Fibroblast of lung (primary cell): ENCODE measurements at regions not wholly inside any gene's neighbourhood (a gene's known extent, or its start where the extent isn't known, plus 50 kb on each side); places are given as distances from the start of the nearest gene placed in this dataset.

Experiments
- DNase-seq, 2 donors: peaks; one replicate each; pipeline versions ENCODE4 v3.0.0 to v3.0.0-alpha.2; 2010; ENCODE audit warnings: low read depth in 2 of 2
- H2AFZ ChIP-seq: 2 replicates; pipeline ENCODE4 v1.5.1; 2012; ENCODE audit warnings: low read length, control low read depth, inconsistent platforms
- H3K27ac ChIP-seq: 2 replicates; pipeline ENCODE4 v1.5.1; 2011; ENCODE audit warnings: low read length, control low read depth; ENCODE audit not compliant: insufficient read depth
- H3K27me3 ChIP-seq: 2 replicates; pipeline ENCODE4 v1.5.1; 2011; ENCODE audit warnings: mild to moderate bottlenecking, low read length; ENCODE audit not compliant: control insufficient read depth, insufficient read depth
- H3K36me3 ChIP-seq: 2 replicates; pipeline ENCODE4 v1.5.1; 2011; ENCODE audit warnings: low read length; ENCODE audit not compliant: control insufficient read depth, insufficient read depth
- H3K4me1 ChIP-seq: 2 replicates; pipeline ENCODE4 v1.5.1; 2011; ENCODE audit warnings: low read length; ENCODE audit not compliant: control insufficient read depth, insufficient read depth; ENCODE audit errors: extremely low read depth
- H3K4me2 ChIP-seq: 2 replicates; pipeline ENCODE4 v1.5.1; 2011; ENCODE audit warnings: low read length, control low read depth; ENCODE audit not compliant: insufficient read depth; ENCODE audit errors: extremely low read depth
- H3K4me3 ChIP-seq, 4 experiments: fragments of 200-600 bp in 1 of 4; sonication (generic) in 1 of 4; replicated peaks in 1 of 4; 2 replicates each; pipeline ENCODE4 v1.5.1; 2011 to 2016; ENCODE audit warnings: low read length in 4 of 4, low read depth in 3 of 4, mild to moderate bottlenecking in 3 of 4, control low read depth in 2 of 4, inconsistent platforms in 1 of 4, mixed read lengths in 1 of 4; ENCODE audit not compliant: insufficient read depth in 1 of 4; ENCODE audit errors: control extremely low read depth in 1 of 4
- H3K79me2 ChIP-seq: 2 replicates; pipeline ENCODE4 v1.5.1; 2012; ENCODE audit warnings: mild to moderate bottlenecking, low read length, inconsistent platforms; ENCODE audit not compliant: control insufficient read depth, insufficient read depth
- H3K9ac ChIP-seq: 2 replicates; pipeline ENCODE4 v1.5.1; 2011; ENCODE audit warnings: mild to moderate bottlenecking, low read length, control low read depth; ENCODE audit not compliant: insufficient read depth
- H3K9me3 ChIP-seq: 2 replicates; pipeline ENCODE4 v1.5.1; 2012; ENCODE audit warnings: low read depth, low read length; ENCODE audit not compliant: control insufficient read depth, insufficient read depth
- H4K20me1 ChIP-seq: 2 replicates; pipeline ENCODE4 v1.5.1; 2011; ENCODE audit warnings: low read length; ENCODE audit not compliant: control insufficient read depth, insufficient read depth; ENCODE audit errors: extremely low read depth
- CTCF ChIP-seq, 2 donors: IDR thresholded peaks in 1 of 2; conservative IDR thresholded peaks in 1 of 2; 1 replicate in 1 of 2; 2 replicates in 1 of 2; pipeline ENCODE4 v1.5.1; 2011 to 2012; ENCODE audit warnings: low read length in 2 of 2, control low read depth in 1 of 2, inconsistent platforms in 1 of 2, low read depth in 1 of 2, mild to moderate bottlenecking in 1 of 2
- EZH2 ChIP-seq: IDR thresholded peaks from 2 replicates; pipeline ENCODE4 v1.5.1; 2012; ENCODE audit warnings: low read length, control low read depth, mild to moderate bottlenecking; ENCODE audit errors: missing control alignments

- DNase-seq: no peak
- no peaks in the 10 kb centered on the region for H3K36me3 ChIP-seq
- TF ChIP-seq EZH2 (no peak), CTCF (conservative IDR thresholded peaks at IDR 0.05 in 1 of 2, IDR thresholded peaks at IDR 0.05 in 1 of 2; ENCODE audit: low read depth in 1 of 2, low read length in 2 of 2) (no peak)
- H3K4me1 ChIP-seq: no peaks in the 10 kb centered on the region
- H3K4me3 ChIP-seq: no peak overlapping the region
- no peak overlapping the region for H3K4me2 ChIP-seq
- H3K9ac ChIP-seq: no peak overlapping the region
- no peak overlapping the region for H2AFZ ChIP-seq
- H3K9me3 ChIP-seq: no peaks in the 10 kb centered on the region
- H3K27me3 ChIP-seq: no peaks in the 10 kb centered on the region
- H3K79me2 ChIP-seq: no peaks in the 10 kb centered on the region
- no peaks in the 10 kb centered on the region for H4K20me1 ChIP-seq
- H3K27ac ChIP-seq: no peak overlapping the region
Measured at GRCh38 chr2:49858657-49859056, 704.3 kb upstream of the FSHR start.

- H3K9me3 ChIP-seq: no peaks in the 10 kb centered on the region
- H3K79me2 ChIP-seq: no peaks in the 10 kb centered on the region
- no peak overlapping the region for H2AFZ ChIP-seq
- H3K4me2 ChIP-seq: no peak overlapping the region
- no peak overlapping the region for H3K9ac ChIP-seq
- no peaks in the 10 kb centered on the region for H3K27me3 ChIP-seq
- TF ChIP-seq EZH2: no peak
- H4K20me1 ChIP-seq: no peaks in the 10 kb centered on the region
- no peak for DNase-seq
- no peaks in the 10 kb centered on the region for H3K4me1 ChIP-seq
- no peak overlapping the region for H3K27ac ChIP-seq
- no peaks in the 10 kb centered on the region for H3K36me3 ChIP-seq
- H3K4me3 ChIP-seq: no peak overlapping the region
Measured at GRCh38 chr2:49858113-49858490, 703.8 kb upstream of the FSHR start.

GRCh38 chr2:49857371-49858112 lies 703.2 kb upstream of the FSHR start:
- no peaks in the 10 kb centered on the region for H4K20me1 ChIP-seq
- no peak for DNase-seq
- H3K79me2 ChIP-seq: no peaks in the 10 kb centered on the region
- TF ChIP-seq EZH2: no peak
- no peak overlapping the region for H3K27ac ChIP-seq
- no peak overlapping the region for H3K4me3 ChIP-seq
- H3K9me3 ChIP-seq: no peaks in the 10 kb centered on the region
- no peak overlapping the region for H2AFZ ChIP-seq
- no peaks in the 10 kb centered on the region for H3K36me3 ChIP-seq
- H3K4me1 ChIP-seq: no peaks in the 10 kb centered on the region
- H3K27me3 ChIP-seq: no peaks in the 10 kb centered on the region
- H3K9ac ChIP-seq: no peak overlapping the region
- H3K4me2 ChIP-seq: no peak overlapping the region

GRCh38 chr2:49845671-49846070 lies 691.4 kb upstream of the FSHR start:
- H4K20me1 ChIP-seq: no peaks in the 10 kb centered on the region
- DNase-seq: no peak
- H3K79me2 ChIP-seq: no peaks in the 10 kb centered on the region
- TF ChIP-seq EZH2: no peak
- no peak overlapping the region for H3K27ac ChIP-seq
- H3K4me2 ChIP-seq: no peak overlapping the region
- no peak overlapping the region for H2AFZ ChIP-seq
- H3K4me1 ChIP-seq: no peaks in the 10 kb centered on the region
- H3K27me3 ChIP-seq: no peaks in the 10 kb centered on the region
- no peaks in the 10 kb centered on the region for H3K36me3 ChIP-seq
- H3K9ac ChIP-seq: no peak overlapping the region
- no peak overlapping the region for H3K4me3 ChIP-seq
- no peaks in the 10 kb centered on the region for H3K9me3 ChIP-seq
